IMR-90 (cell line): ENCODE measurements at regions not wholly inside any gene's neighbourhood (a gene's known extent, or its start where the extent isn't known, plus 50 kb on each side); places are given as distances from the start of the nearest gene placed in this dataset.

Source experiments
- BHLHE40 ChIP-seq: fragments of 150-350 bp; IDR thresholded peaks from 2 replicates; pipeline ENCODE4 v1.6.1; 2016; ENCODE audit warnings: mild to moderate bottlenecking, low read depth, low read length
- CEBPB ChIP-seq: IDR thresholded peaks from 2 replicates; pipeline ENCODE4 v1.6.1; 2012; ENCODE audit warnings: low read depth, low read length, improper control_type of control experiment
- CTCF ChIP-seq: conservative IDR thresholded peaks from 2 replicates; pipeline ENCODE4 v1.5.1; 2012; ENCODE audit warnings: mild to moderate bottlenecking, low read depth, low read length, improper control_type of control experiment
- MAFK ChIP-seq: IDR thresholded peaks from 2 replicates; pipeline ENCODE4 v1.6.1; 2012; ENCODE audit warnings: low read depth, low read length, improper control_type of control experiment
- POLR2A ChIP-seq: IDR thresholded peaks from 2 replicates; pipeline ENCODE4 v1.6.1; 2012; ENCODE audit warnings: mild to moderate bottlenecking, low read depth, low read length
- RAD21 ChIP-seq: IDR thresholded peaks from 2 replicates; pipeline ENCODE4 v1.6.1; 2012; ENCODE audit warnings: low read length, improper control_type of control experiment

- TF ChIP-seq CTCF (no peak), RAD21 (no peak), CEBPB (peak; percentile 84), BHLHE40 (no peak), POLR2A (no peak), MAFK (no peak)
Observed at GRCh38 chr12:74885775-74886174, 323.9 kb downstream of the KCNC2 start.
